K562 (cell line): ENCODE measurements at regions not wholly inside any gene's neighbourhood (a gene's known extent, or its start where the extent isn't known, plus 50 kb on each side); places are given as distances from the start of the nearest gene placed in this dataset.

ENCODE experiments used
- GABPB2 ChIP-seq: fragments of 250-450 bp; sonication (Bioruptor Pico); conservative IDR thresholded peaks from 2 replicates; pipeline ENCODE4 v1.5.1; 2021; ENCODE audit warnings: mild to moderate bottlenecking
- NFYB ChIP-seq: IDR thresholded peaks from 2 replicates; pipeline ENCODE4 v1.6.1; 2011; ENCODE audit warnings: mild to moderate bottlenecking, moderate library complexity; ENCODE audit not compliant: insufficient read length; ENCODE audit errors: extremely low read depth

- no peak for TF ChIP-seq GABPB2 (CRISPR knock-in tag)
- TF ChIP-seq NFYB = no peak
Measured at GRCh38 chr14:85479771-85480170, 50.2 kb upstream of the FLRT2 start.
